ENCODE measurements at regions not wholly inside any gene's neighbourhood (a gene's known extent, or its start where the extent isn't known, plus 50 kb on each side); places are given as distances from the start of the nearest gene placed in this dataset.

DNA sequence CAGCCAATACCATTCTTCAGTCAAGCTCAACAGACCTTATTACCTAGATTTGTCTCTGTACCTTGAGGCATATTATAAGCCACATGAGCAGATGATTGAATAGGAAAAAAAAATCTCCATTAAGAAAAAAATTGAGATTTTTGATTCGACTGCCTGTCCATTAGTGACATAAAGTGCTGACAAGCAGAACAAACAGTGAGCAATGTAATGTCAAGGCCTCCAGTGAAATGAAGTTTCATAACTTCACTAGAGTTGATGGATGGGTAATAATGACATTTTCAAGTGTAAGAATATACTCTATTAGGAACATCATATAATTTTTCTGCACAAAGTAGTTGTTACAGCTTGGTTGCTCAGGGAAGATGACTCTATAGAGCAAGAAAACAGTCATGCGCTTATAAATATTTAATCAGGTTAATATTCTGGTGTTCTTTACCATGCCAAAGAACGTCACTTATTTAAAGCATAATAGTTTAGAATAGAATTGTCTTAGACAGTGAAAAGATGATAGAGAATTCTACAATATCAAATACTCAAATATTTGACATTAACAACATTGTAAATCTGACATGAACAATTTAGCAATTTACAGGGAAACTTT, 783.7 kb downstream of the EPHA7 start:
- no peak for DNase-seq
- no peak for ATAC-seq (ENCODE audit: insufficient read depth, low FRiP score)
- Histone ChIP-seq H3K27me3 (ENCODE audit: control insufficient read depth in 3 of 3, insufficient read depth in 3 of 3, low read length in 2 of 3) (no peaks in the 10 kb centered on the region), H3K9me3 (ENCODE audit: control insufficient read depth in 4 of 4, insufficient read depth in 3 of 4, low read length in 3 of 4) (no peaks in the 10 kb centered on the region), H3K4me1 (ENCODE audit: control insufficient read depth in 5 of 5, insufficient read depth in 5 of 5, low read length in 5 of 5) (no peaks in the 10 kb centered on the region), H3K4me3 (no peak overlapping the region), H3K9ac (ENCODE audit: insufficient read depth in 1 of 2, low read length in 2 of 2) (no peak overlapping the region), H3K27ac (ENCODE audit: low read depth in 1 of 2, low read length in 1 of 2) (no peak overlapping the region), H3K36me3 (ENCODE audit: control insufficient read depth in 4 of 4, insufficient read depth in 4 of 4, low read length in 4 of 4) (no peaks in the 10 kb centered on the region)
- TF ChIP-seq, protein P1, sequence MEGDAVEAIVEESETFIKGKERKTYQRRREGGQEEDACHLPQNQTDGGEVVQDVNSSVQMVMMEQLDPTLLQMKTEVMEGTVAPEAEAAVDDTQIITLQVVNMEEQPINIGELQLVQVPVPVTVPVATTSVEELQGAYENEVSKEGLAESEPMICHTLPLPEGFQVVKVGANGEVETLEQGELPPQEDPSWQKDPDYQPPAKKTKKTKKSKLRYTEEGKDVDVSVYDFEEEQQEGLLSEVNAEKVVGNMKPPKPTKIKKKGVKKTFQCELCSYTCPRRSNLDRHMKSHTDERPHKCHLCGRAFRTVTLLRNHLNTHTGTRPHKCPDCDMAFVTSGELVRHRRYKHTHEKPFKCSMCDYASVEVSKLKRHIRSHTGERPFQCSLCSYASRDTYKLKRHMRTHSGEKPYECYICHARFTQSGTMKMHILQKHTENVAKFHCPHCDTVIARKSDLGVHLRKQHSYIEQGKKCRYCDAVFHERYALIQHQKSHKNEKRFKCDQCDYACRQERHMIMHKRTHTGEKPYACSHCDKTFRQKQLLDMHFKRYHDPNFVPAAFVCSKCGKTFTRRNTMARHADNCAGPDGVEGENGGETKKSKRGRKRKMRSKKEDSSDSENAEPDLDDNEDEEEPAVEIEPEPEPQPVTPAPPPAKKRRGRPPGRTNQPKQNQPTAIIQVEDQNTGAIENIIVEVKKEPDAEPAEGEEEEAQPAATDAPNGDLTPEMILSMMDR (IDR thresholded peaks at IDR 0.05; ENCODE audit: control extremely low read depth, extremely low read depth), result no peak
- 85 to 86% methylated on average over 3 of the region's 3 CpGs for WGBS, 2 donors

DNA sequence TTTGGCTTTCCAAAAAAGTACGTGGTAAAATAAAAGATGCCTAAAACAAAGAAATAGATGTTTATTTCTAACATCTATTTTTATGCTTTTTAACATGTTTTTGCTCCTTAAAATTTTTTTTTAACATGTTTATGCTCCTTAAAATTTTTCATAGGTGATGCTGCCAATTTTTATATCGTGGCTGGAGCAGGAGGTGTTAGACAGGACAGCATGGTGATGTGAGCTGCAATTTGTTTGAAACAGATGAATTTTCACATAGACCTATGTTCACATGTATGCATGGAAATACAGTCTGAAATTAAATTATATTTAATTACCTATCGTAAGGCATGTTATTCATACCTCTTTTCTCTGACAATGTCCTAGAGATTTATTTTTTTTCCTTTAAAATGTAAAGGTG, 784.8 kb downstream of the EPHA7 start:
- Histone ChIP-seq H3K9ac (ENCODE audit: insufficient read depth in 1 of 2, low read length in 2 of 2) (no peak overlapping the region), H3K4me1 (ENCODE audit: control insufficient read depth in 5 of 5, insufficient read depth in 5 of 5, low read length in 5 of 5) (no peaks in the 10 kb centered on the region), H3K27me3 (ENCODE audit: control insufficient read depth in 3 of 3, insufficient read depth in 3 of 3, low read length in 2 of 3) (no peaks in the 10 kb centered on the region), H3K27ac (ENCODE audit: low read depth in 1 of 2, low read length in 1 of 2) (no peak overlapping the region), H3K36me3 (ENCODE audit: control insufficient read depth in 4 of 4, insufficient read depth in 4 of 4, low read length in 4 of 4) (no peaks in the 10 kb centered on the region), H3K9me3 (ENCODE audit: control insufficient read depth in 4 of 4, insufficient read depth in 3 of 4, low read length in 3 of 4) (no peaks in the 10 kb centered on the region), H3K4me3 (no peak overlapping the region)
- no peak for ATAC-seq (ENCODE audit: insufficient read depth, low FRiP score)
- 56 to 59% methylated on average over 3 of the region's 3 CpGs for WGBS, 2 donors
- TF ChIP-seq, protein P1 (IDR thresholded peaks at IDR 0.05; ENCODE audit: control extremely low read depth, extremely low read depth), result no peak
- no peak for DNase-seq

DNA sequence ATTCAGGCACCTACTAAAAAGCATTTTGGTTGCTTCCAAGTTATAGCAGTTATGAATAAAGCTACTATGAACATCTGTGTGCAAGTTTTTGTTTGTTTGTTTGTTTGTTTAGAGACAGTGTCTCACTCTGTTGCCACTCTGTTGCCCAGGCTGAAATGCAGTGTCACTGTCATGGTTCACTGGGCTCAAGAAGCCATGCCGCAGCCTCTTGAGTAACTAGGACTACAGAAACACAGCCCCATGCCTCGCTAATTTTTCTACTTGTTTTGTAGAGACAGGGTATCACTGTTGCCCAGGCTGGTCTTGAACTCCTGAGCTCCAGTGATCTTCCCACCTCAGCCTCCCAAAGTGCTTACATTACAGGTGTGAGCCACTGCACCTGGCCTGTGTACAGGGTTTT, 795.9 kb downstream of the EPHA7 start:
- Histone ChIP-seq H3K9me3 (ENCODE audit: control insufficient read depth in 4 of 4, insufficient read depth in 3 of 4, low read length in 3 of 4) (no peaks in the 10 kb centered on the region), H3K27me3 (ENCODE audit: control insufficient read depth in 3 of 3, insufficient read depth in 3 of 3, low read length in 2 of 3) (no peaks in the 10 kb centered on the region), H3K4me1 (ENCODE audit: control insufficient read depth in 5 of 5, insufficient read depth in 5 of 5, low read length in 5 of 5) (no peaks in the 10 kb centered on the region), H3K36me3 (ENCODE audit: control insufficient read depth in 4 of 4, insufficient read depth in 4 of 4, low read length in 4 of 4) (no peaks in the 10 kb centered on the region), H3K9ac (ENCODE audit: insufficient read depth in 1 of 2, low read length in 2 of 2) (no peak overlapping the region), H3K27ac (ENCODE audit: low read depth in 1 of 2, low read length in 1 of 2) (no peak overlapping the region), H3K4me3 (no peak overlapping the region)
- WGBS, 2 donors, result 95 to 98% methylated on average over 2 of the region's 2 CpGs
- DNase-seq (no peak), ATAC-seq (ENCODE audit: insufficient read depth, low FRiP score) (no peak)
- TF ChIP-seq, protein P1 (IDR thresholded peaks at IDR 0.05; ENCODE audit: control extremely low read depth, extremely low read depth), result no peak

DNA sequence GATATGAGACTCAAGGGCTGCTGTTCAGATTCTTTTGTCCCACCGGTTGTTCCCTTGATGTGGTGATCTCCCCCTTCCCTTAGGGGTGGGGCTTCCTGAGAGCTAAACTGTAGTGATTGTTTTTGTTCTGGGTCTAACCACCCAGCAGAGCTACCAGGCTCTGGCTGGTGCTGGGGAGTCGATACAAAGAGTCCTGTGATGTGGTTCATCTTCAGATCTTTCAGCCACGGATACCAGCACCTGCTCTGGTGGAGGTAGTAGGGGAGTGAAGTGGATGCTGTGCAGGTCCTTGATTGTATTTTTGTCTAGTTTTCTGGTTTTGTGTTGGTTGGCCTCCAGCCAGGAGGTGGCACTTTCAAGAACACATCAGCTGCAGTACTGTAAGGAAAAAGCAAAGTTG, 801.6 kb downstream of the EPHA7 start:
- DNase-seq (no peak), ATAC-seq (ENCODE audit: insufficient read depth, low FRiP score) (no peak)

More for the DNA sequence above, 801.6 kb downstream of the EPHA7 start:
- no peak overlapping the region for H3K9ac ChIP-seq (ENCODE audit: insufficient read depth in 1 of 2, low read length in 2 of 2)
- TF ChIP-seq, protein P1 (IDR thresholded peaks at IDR 0.05; ENCODE audit: control extremely low read depth, extremely low read depth), result no peak
- no peak overlapping the region for H3K4me3 ChIP-seq
- 78 to 93% methylated on average over 3 of the region's 3 CpGs for WGBS, 2 donors
- peaks cover 0 to 3% (median 0%) of the 10 kb centered on the region in 4 donors for H3K9me3 ChIP-seq (ENCODE audit: control insufficient read depth in 4 of 4, insufficient read depth in 3 of 4, low read length in 3 of 4)
- no peaks in the 10 kb centered on the region for H3K4me1 ChIP-seq (ENCODE audit: control insufficient read depth in 5 of 5, insufficient read depth in 5 of 5, low read length in 5 of 5)
- no peaks in the 10 kb centered on the region for H3K36me3 ChIP-seq (ENCODE audit: control insufficient read depth in 4 of 4, insufficient read depth in 4 of 4, low read length in 4 of 4)
- H3K27ac ChIP-seq (ENCODE audit: low read depth in 1 of 2, low read length in 1 of 2), result no peak overlapping the region
- no peaks in the 10 kb centered on the region for H3K27me3 ChIP-seq (ENCODE audit: control insufficient read depth in 3 of 3, insufficient read depth in 3 of 3, low read length in 2 of 3)

All from lung (tissue), 11 donors.